Endothelial cell (in vitro differentiated cells): ENCODE measurements at regions not wholly inside any gene's neighbourhood (a gene's known extent, or its start where the extent isn't known, plus 50 kb on each side); places are given as distances from the start of the nearest gene placed in this dataset.

Source experiments
- DNase-seq: peaks from one replicate; pipeline ENCODE4 v3.0.0; 2021; ENCODE audit warnings: low spot score
- H3K27ac Mint-ChIP-seq: one replicate; pipeline ENCODE4 v1.8.0; 2021; ENCODE audit warnings: mixed read lengths, inconsistent platforms; ENCODE audit not compliant: unreplicated experiment
- H3K27me3 Mint-ChIP-seq: one replicate; pipeline ENCODE4 v1.8.0; 2021; ENCODE audit warnings: mild to moderate bottlenecking, moderate library complexity, mixed read lengths, inconsistent platforms; ENCODE audit not compliant: unreplicated experiment
- H3K36me3 Mint-ChIP-seq: one replicate; pipeline ENCODE4 v1.8.0; 2021; ENCODE audit warnings: mild to moderate bottlenecking, low read depth, mixed read lengths, inconsistent platforms; ENCODE audit not compliant: unreplicated experiment
- H3K4me1 Mint-ChIP-seq: one replicate; pipeline ENCODE4 v1.8.0; 2021; ENCODE audit warnings: mild to moderate bottlenecking, mixed read lengths, inconsistent platforms; ENCODE audit not compliant: unreplicated experiment
- H3K4me3 Mint-ChIP-seq: one replicate; pipeline ENCODE4 v1.8.0; 2021; ENCODE audit warnings: mild to moderate bottlenecking, mixed read lengths, inconsistent platforms; ENCODE audit not compliant: unreplicated experiment
- H3K9me3 Mint-ChIP-seq: one replicate; pipeline ENCODE4 v1.8.0; 2021; ENCODE audit warnings: mixed read lengths, inconsistent platforms; ENCODE audit not compliant: unreplicated experiment
- TF ChIP-seq, protein P1 (sequence below): fragments of 200-600 bp; sonication (generic); IDR thresholded peaks from one replicate; pipeline ENCODE4 v1.5.0; 2021; ENCODE audit warnings: antibody characterized with exemption; ENCODE audit not compliant: unreplicated experiment

DNA sequence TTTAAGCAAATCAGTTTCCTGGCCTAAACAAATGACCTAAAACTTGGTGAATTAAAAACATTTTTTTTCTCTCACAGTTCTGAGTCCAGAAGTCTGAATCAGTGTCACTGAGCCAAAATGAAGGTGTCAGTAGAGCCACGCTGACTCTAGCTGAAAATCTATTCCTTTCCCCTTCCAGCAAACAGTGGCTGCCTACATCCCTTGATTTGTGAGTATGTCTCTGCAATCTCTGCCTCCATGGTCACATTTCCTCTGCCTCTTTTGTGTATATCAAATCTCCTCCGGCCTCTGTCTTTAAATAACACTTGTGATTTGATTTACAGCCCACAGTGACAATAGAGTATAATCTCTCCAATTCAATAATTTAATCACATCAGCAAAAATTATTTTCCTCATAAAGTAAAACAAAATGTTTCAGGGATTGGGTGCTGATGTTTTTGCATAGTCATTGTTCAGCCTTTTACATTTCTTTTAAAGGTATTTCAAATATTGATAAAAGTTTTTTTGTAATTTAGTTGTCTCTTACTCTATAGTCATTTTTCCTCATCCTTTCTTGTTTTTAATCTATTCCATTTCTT is 1715.4 kb downstream of the BRINP3 start:
- no peak overlapping the region for H3K27ac Mint-ChIP-seq
- peaks cover 2% of the 10 kb centered on the region for H3K4me1 Mint-ChIP-seq
- DNase-seq: no peak
- H3K4me3 Mint-ChIP-seq: no peak overlapping the region
- no peaks in the 10 kb centered on the region for H3K9me3 Mint-ChIP-seq
- H3K36me3 Mint-ChIP-seq: no peaks in the 10 kb centered on the region
- H3K27me3 Mint-ChIP-seq: no peaks in the 10 kb centered on the region
- TF ChIP-seq, protein P1, sequence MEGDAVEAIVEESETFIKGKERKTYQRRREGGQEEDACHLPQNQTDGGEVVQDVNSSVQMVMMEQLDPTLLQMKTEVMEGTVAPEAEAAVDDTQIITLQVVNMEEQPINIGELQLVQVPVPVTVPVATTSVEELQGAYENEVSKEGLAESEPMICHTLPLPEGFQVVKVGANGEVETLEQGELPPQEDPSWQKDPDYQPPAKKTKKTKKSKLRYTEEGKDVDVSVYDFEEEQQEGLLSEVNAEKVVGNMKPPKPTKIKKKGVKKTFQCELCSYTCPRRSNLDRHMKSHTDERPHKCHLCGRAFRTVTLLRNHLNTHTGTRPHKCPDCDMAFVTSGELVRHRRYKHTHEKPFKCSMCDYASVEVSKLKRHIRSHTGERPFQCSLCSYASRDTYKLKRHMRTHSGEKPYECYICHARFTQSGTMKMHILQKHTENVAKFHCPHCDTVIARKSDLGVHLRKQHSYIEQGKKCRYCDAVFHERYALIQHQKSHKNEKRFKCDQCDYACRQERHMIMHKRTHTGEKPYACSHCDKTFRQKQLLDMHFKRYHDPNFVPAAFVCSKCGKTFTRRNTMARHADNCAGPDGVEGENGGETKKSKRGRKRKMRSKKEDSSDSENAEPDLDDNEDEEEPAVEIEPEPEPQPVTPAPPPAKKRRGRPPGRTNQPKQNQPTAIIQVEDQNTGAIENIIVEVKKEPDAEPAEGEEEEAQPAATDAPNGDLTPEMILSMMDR: no peak

DNA sequence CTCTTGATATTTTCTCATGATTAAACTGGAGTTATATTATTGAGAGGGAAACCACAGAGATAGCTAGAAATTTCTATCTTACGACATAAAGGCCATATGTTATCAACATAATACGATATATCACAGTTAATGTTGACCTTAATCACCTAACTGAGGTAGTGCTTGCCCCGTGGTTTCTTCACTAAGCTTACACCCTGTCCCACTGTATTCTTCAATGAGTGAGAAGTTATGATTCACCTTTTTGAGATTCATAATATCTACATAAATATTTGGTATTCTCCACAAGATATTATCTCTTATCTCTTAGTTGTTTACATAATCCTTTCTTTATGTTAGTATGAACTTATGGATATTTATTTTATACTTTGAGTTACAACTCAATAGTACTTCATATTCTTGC is 1714.1 kb downstream of the BRINP3 start:
- Mint-ChIP-seq H3K4me3 (no peak overlapping the region), H3K27ac (no peak overlapping the region), H3K27me3 (peaks cover 2% of the 10 kb centered on the region), H3K4me1 (peaks cover 2% of the 10 kb centered on the region), H3K36me3 (no peaks in the 10 kb centered on the region), H3K9me3 (no peaks in the 10 kb centered on the region)
- TF ChIP-seq, protein P1: no peak
- DNase-seq: no peak

DNA sequence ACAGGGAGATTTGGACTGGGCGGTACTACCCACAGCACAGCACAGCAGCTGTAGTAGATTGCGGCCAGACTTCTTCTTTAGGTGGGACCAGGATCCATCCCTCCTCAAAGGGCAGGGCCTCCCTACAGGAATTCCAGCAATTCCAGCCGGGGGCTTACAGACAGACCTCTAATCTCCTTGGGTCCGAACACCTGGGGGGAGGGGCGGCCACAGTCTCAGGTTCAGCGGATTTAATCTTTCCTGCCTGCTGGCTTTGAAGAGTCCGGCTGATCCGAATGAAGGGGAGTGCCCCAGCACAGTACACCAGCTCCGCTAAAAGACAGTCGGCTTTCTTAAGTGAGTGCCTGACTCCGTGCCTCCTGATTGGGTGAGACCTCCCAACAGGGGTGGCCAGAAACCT is 1708.5 kb downstream of the BRINP3 start:
- no peaks in the 10 kb centered on the region for H3K9me3 Mint-ChIP-seq
- no peak for DNase-seq
- peaks cover 2% of the 10 kb centered on the region for H3K4me1 Mint-ChIP-seq
- H3K4me3 Mint-ChIP-seq: no peak overlapping the region
- peaks cover 7% of the 10 kb centered on the region for H3K36me3 Mint-ChIP-seq
- peaks cover 2% of the 10 kb centered on the region for H3K27me3 Mint-ChIP-seq
- TF ChIP-seq, protein P1: no peak
- no peak overlapping the region for H3K27ac Mint-ChIP-seq

DNA sequence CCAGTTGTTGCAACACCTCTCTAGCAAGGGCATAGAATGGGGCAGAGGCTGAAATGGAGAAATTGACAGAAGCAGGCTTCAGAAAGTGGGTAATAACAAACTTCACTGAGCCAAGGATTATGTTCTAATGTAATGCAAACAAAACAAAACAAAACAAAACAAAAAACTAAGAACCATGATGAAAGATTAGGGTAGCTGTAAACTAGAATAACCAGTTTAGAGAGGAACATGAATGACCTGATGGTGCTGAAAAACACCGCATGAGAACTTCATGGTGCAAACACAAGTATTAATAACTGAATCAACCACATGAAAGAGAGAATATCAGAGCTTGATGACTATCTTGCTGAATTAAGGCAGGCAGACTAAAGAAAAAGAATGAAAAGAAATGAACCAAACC is 1707.7 kb downstream of the BRINP3 start:
- no peak overlapping the region for H3K27ac Mint-ChIP-seq
- TF ChIP-seq, protein P1: no peak
- no peaks in the 10 kb centered on the region for H3K9me3 Mint-ChIP-seq
- no peak overlapping the region for H3K4me3 Mint-ChIP-seq
- H3K36me3 Mint-ChIP-seq: peaks cover 7% of the 10 kb centered on the region
- peaks cover 2% of the 10 kb centered on the region for H3K4me1 Mint-ChIP-seq
- DNase-seq: no peak
- H3K27me3 Mint-ChIP-seq: peaks cover 2% of the 10 kb centered on the region

DNA sequence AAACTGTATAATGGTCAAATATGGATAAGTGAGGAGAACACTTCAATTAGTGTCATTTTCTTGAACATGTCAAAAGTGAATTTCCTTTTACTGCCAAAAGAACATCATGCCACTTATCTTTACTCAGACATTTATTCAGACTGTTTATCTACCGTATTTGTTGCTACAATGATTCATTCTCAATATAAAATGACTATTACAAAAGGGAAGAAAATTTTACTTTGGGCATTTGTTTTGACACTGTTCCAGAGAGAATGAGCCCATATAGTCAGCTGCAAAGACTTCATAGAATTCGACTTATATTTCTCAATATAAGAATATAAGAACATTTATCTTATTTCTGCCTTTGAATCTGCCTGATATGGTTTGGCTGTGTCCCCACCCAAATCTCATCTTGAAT is 1699.1 kb downstream of the BRINP3 start:
- H3K36me3 Mint-ChIP-seq: peaks cover 5% of the 10 kb centered on the region
- H3K9me3 Mint-ChIP-seq: peaks cover 9% of the 10 kb centered on the region
- TF ChIP-seq, protein P1: no peak
- no peak overlapping the region for H3K27ac Mint-ChIP-seq
- no peaks in the 10 kb centered on the region for H3K27me3 Mint-ChIP-seq
- DNase-seq: no peak
- no peak overlapping the region for H3K4me3 Mint-ChIP-seq
- H3K4me1 Mint-ChIP-seq: no peaks in the 10 kb centered on the region
